Astrocyte of the spinal cord (primary cell): ENCODE measurements at regions not wholly inside any gene's neighbourhood (a gene's known extent, or its start where the extent isn't known, plus 50 kb on each side); places are given as distances from the start of the nearest gene placed in this dataset.

Source experiments
- DNase-seq: peaks from one replicate; pipeline ENCODE4 v3.0.0; 2011; ENCODE audit warnings: low read depth, low spot score
- H3K4me3 ChIP-seq: 2 replicates; pipeline ENCODE4 v1.5.1; 2011; ENCODE audit warnings: low read depth, mild to moderate bottlenecking, low read length, moderate library complexity
- CTCF ChIP-seq: IDR thresholded peaks from 2 replicates; pipeline ENCODE4 v1.5.1; 2012; ENCODE audit warnings: low read depth, mild to moderate bottlenecking, low read length, inconsistent platforms
- in situ Hi-C: cut with HindIII; loops from 2 replicates; pipeline ENCODE4 v1.10.0; 2017; ENCODE audit warnings: low sequenced_read_pairs

GRCh38 chr9:134980991-134981390 is 63.3 kb upstream of the FCN1 start:
- TF ChIP-seq CTCF: no peak
- H3K4me3 ChIP-seq: no peak overlapping the region
- DNase-seq: no peak
- in situ Hi-C loops: no loop called here

- in situ Hi-C loops: no loop called here
- H3K4me3 ChIP-seq: no peak overlapping the region
- TF ChIP-seq CTCF: no peak
- DNase-seq: no peak
These were observed 64.1 kb upstream of the FCN1 start for GRCh38 chr9:134981829-134982228.

DNA sequence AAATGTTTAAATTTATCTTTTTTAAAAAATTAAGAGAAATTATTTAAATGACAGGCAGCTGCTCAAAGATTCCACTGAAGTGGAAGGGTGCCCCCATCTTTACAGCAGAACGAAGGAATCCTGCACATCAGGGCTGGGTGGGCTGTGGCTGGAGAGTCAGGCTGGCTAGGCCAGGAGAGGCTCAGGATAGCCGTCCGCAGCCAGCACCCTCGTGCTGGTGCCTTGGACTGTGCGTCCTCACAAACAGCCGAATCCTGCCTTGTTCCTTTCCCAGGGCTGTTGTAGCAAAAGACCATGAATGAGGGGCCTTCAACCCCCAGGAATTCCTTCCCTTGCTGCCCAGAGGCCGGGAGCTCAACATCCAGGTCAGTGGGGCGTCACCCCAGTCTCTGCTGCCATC is 64.6 kb upstream of the FCN1 start:
- no peak overlapping the region for H3K4me3 ChIP-seq
- TF ChIP-seq CTCF: no peak
- in situ Hi-C loops: no loop called here
- DNase-seq: no peak

- DNase-seq: no peak
- no peak overlapping the region for H3K4me3 ChIP-seq
- in situ Hi-C loops: no loop called here
- TF ChIP-seq CTCF: peak; percentile 16
These were observed 65.4 kb upstream of the FCN1 start for GRCh38 chr9:134983074-134983473.

DNA sequence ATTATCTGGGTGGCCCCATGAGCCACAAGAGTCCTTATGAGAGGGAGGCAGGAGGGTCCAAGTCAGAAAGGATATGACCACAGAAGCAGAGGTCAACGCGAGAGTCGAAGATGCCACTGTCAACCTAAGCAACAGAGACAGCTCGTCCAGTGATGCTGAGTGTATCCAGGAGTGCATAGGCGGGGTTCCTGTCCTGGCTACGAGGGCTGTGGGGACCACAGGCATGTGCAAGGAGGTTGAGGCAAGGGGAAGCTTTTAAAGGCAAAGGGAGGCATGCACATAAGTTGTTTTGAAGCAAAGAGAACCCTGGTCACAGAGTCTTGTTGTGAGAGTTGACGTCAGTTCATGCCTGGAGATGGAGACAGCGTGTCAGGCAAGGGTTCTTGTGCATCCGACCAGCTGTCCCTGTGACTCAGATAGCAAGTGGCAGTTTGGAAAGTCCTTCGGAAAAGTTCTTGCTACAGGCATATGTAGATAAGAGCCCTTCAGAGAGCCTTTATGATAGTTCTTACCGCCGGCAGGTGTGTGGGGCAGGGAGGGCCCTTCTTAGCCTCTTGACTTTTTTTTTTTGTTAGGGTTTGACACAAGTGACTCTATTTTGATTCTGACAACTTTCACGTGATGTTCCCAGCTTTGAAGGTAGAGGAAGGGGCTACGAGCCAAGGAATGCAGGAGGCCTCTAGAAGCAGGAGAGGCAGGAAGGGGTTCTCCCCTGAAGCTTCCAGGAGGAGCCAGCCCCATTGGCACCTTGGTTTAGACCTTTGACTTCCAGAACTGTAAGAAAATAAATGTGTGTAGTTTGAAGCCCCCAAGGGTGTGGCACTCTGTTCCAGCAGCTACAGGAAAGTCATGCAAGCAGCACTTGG is 66.0 kb upstream of the FCN1 start:
- in situ Hi-C loops: no loop called here
- H3K4me3 ChIP-seq: no peak overlapping the region
- no peak for DNase-seq
- TF ChIP-seq CTCF: no peak

- TF ChIP-seq CTCF: no peak
- in situ Hi-C loops: no loop called here
These were observed 66.9 kb upstream of the FCN1 start for GRCh38 chr9:134984372-134985265.

More at GRCh38 chr9:134984372-134985265, 66.9 kb upstream of the FCN1 start:
- H3K4me3 ChIP-seq: no peak overlapping the region
- DNase-seq: no peak
